Common myeloid progenitor, CD34-positive (primary cell): ENCODE measurements at regions not wholly inside any gene's neighbourhood (a gene's known extent, or its start where the extent isn't known, plus 50 kb on each side); places are given as distances from the start of the nearest gene placed in this dataset.
"Not testable (repeated sequence)": the region's sequence is repeated elsewhere in the genome, so short reads cannot be mapped to it uniquely, and the experiment has no call there.

Experiments
- CTCF ChIA-PET: fragments of 350-600 bp; sonication (Branson Sonifier 250); formaldehyde crosslinking; loops from one replicate; lab custom pipeline; 2021; ENCODE audit warnings: antibody characterized with exemption; lab: Charles Lee
- POLR2A ChIA-PET: fragments of 350-600 bp; sonication (Branson Sonifier 250); formaldehyde crosslinking; loops from one replicate; lab custom pipeline; 2021; ENCODE audit warnings: antibody characterized with exemption; lab: Charles Lee
- DNase-seq, 3 donors: peaks; one replicate each; pipeline versions ENCODE4 v3.0.0 to v3.0.0-alpha.2; 2013
- H3K27ac ChIP-seq, 2 experiments: 1 replicate in 1 of 2; 2 replicates in 1 of 2; pipeline ENCODE4 v1.7.0; 2013; ENCODE audit warnings: inconsistent platforms in 2 of 2, low read length in 2 of 2, mild to moderate bottlenecking in 2 of 2, low read depth in 1 of 2, moderate library complexity in 1 of 2; ENCODE audit not compliant: severe bottlenecking in 2 of 2, insufficient read depth in 1 of 2, poor library complexity in 1 of 2
- H3K27me3 ChIP-seq, 5 experiments: replicated peaks in 2 of 5; 1 replicate in 3 of 5; 2 replicates in 2 of 5; pipeline versions ENCODE4 v1.6.1 to v1.7.0; 2013; ENCODE audit warnings: low read length in 4 of 5, mild to moderate bottlenecking in 2 of 5, moderate library complexity in 2 of 5, inconsistent platforms in 1 of 5; ENCODE audit not compliant: insufficient read depth in 5 of 5, control insufficient read depth in 4 of 5
- H3K36me3 ChIP-seq, 4 experiments: 1 replicate in 2 of 4; 2 replicates in 2 of 4; pipeline versions ENCODE4 v1.6.1 to v1.7.0; 2013; ENCODE audit warnings: low read length in 3 of 4, control low read depth in 1 of 4, mild to moderate bottlenecking in 1 of 4; ENCODE audit not compliant: control insufficient read depth in 4 of 4, insufficient read depth in 4 of 4
- H3K4me1 ChIP-seq, 4 experiments: 1 replicate in 3 of 4; 2 replicates in 1 of 4; pipeline versions ENCODE4 v1.6.1 to v1.7.1; 2013; ENCODE audit warnings: low read length in 3 of 4, mild to moderate bottlenecking in 3 of 4, control low read depth in 1 of 4, inconsistent platforms in 1 of 4, moderate library complexity in 1 of 4; ENCODE audit not compliant: control insufficient read depth in 4 of 4, insufficient read depth in 4 of 4; ENCODE audit errors: control extremely low read depth in 1 of 4
- H3K4me3 ChIP-seq, 7 experiments: 1 replicate in 4 of 7; 2 replicates in 3 of 7; pipeline versions ENCODE4 v1.5.1 to v1.7.0; 2013; ENCODE audit warnings: mild to moderate bottlenecking in 7 of 7, low read length in 6 of 7, moderate library complexity in 6 of 7, inconsistent platforms in 2 of 7, low read depth in 2 of 7, control low read depth in 1 of 7; ENCODE audit not compliant: insufficient read depth in 4 of 7, control insufficient read depth in 1 of 7; ENCODE audit errors: extremely low read depth in 1 of 7
- H3K9me3 ChIP-seq, 5 experiments: 1 replicate in 4 of 5; 2 replicates in 1 of 5; pipeline versions ENCODE4 v1.6.1 to v1.7.1; 2013; ENCODE audit warnings: low read length in 4 of 5, mild to moderate bottlenecking in 2 of 5, inconsistent platforms in 1 of 5, low read depth in 1 of 5, moderate library complexity in 1 of 5; ENCODE audit not compliant: control insufficient read depth in 4 of 5, insufficient read depth in 2 of 5; ENCODE audit errors: control extremely low read depth in 1 of 5
- WGBS: methylation state at CpG from one replicate; pipeline ENCODE4 v1.1.5; 2013; ENCODE audit not compliant: insufficient coverage; 5-methylcytosine and 5-hydroxymethylcytosine counted together

DNA sequence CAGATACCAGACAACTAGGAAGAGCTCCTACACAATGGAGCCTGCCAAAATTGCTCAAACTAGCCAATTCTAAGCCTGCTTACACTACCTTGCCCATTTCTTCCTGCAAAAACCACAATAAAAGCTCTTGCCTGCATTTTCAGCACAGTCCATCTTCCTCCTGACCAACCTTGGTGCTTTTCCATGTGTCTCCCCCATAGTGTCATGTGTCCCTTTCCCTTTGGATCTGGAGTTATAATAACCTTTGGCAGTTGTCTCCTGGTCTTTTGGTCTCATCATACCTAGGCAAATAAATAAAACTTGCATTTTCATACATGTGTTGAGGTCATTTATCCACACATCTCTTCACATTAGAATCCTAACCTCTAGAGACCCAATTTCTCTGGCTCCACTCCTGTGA, 203.1 kb upstream of the TRPC4 start:
- CTCF ChIA-PET: no interaction called here
- no peak overlapping the region for H3K4me3 ChIP-seq
- POLR2A ChIA-PET: no interaction called here
- H3K27me3 ChIP-seq: no peaks in the 10 kb centered on the region
- H3K27ac ChIP-seq: no peak overlapping the region
- H3K4me1 ChIP-seq: no peaks in the 10 kb centered on the region
- H3K36me3 ChIP-seq: no peaks in the 10 kb centered on the region
- no peaks in the 10 kb centered on the region for H3K9me3 ChIP-seq
- no peak for DNase-seq

DNA sequence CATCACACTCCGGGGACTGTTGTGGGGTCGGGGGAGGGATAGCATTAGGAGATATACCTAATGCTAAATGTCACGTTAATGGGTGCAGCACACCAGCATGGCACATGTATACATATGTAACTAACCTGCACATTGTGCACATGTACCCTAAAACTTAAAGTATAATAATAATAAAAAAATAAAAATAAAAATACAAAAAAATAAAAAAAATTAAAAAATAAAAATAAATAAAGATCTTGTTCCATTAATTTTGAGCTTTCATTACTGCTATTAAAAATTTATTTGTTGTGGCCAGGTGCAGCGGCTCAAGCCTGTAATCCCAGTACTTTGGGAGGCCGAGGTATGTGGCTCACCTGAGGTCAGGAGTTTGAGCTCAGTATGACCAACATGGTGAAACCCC, 201.8 kb upstream of the TRPC4 start:
- H3K36me3 ChIP-seq, POLR2A ChIA-PET: not testable (repeated sequence)
- WGBS: 100% methylated on average over 2 of the region's 5 CpGs

DNA sequence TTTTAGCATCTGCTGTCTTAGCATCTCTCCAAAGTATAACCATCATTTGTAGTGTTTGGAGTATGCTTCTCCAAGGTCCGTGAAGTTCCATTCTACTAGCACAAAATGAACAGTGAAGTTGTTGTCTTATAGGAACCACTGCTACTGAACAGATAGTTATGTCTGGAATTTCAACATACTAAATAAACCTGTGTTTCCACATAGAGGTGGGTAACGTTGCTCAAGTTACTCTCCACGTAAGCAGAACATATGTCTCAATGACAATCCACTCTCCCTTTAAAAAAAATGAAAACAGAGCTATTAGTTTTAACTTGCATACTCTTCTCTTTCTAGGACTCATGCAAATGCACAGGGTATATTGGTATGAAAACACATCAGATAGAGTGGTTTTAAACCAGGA, 184.3 kb upstream of the TRPC4 start:
- ChIA-PET POLR2A (no interaction called here), CTCF (no interaction called here)
- no peak for DNase-seq
- Histone ChIP-seq H3K4me3 (no peak overlapping the region), H3K4me1 (no peaks in the 10 kb centered on the region), H3K9me3 (no peaks in the 10 kb centered on the region), H3K27ac (no peak overlapping the region), H3K36me3 (no peaks in the 10 kb centered on the region), H3K27me3 (no peaks in the 10 kb centered on the region)
- WGBS: 90% methylated on average over 2 of the region's 3 CpGs

More for the DNA sequence above, 201.8 kb upstream of the TRPC4 start:
- DNase-seq, H3K4me3 ChIP-seq, H3K27ac ChIP-seq, H3K4me1 ChIP-seq, H3K9me3 ChIP-seq, H3K27me3 ChIP-seq: not testable (repeated sequence)
- CTCF ChIA-PET: interaction anchor here (0.6 kb wide), 1 partner anchor 52 kb away, joined by 3 read pairs; no protein-coding TSS in a partner anchor

DNA sequence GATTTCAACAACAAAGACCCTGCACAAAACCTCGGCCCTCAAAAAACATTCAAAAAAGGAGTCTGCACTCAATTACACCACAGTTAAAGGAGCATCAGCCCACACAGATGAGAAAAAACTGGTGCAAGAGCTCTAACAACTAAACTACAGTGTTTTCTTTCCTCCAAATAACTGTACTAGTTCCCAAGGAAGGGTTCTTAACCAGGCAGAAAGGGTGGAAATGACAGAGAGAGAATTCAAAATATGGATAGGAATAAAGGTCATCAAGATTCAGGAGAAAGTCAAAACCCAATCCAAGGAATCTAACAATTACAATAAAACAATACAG, 176.4 kb upstream of the TRPC4 start:
- Histone ChIP-seq H3K27ac (no peak overlapping the region), H3K36me3 (no peaks in the 10 kb centered on the region), H3K9me3 (peaks cover 0 to 3% (median 2%) of the 10 kb centered on the region in 5 experiments), H3K4me3 (no peak overlapping the region), H3K27me3 (no peaks in the 10 kb centered on the region), H3K4me1 (no peaks in the 10 kb centered on the region)
- ChIA-PET POLR2A (no interaction called here), CTCF (no interaction called here)
- WGBS: 67% methylated on average over 1 of the region's 1 CpG
- no peak for DNase-seq

DNA sequence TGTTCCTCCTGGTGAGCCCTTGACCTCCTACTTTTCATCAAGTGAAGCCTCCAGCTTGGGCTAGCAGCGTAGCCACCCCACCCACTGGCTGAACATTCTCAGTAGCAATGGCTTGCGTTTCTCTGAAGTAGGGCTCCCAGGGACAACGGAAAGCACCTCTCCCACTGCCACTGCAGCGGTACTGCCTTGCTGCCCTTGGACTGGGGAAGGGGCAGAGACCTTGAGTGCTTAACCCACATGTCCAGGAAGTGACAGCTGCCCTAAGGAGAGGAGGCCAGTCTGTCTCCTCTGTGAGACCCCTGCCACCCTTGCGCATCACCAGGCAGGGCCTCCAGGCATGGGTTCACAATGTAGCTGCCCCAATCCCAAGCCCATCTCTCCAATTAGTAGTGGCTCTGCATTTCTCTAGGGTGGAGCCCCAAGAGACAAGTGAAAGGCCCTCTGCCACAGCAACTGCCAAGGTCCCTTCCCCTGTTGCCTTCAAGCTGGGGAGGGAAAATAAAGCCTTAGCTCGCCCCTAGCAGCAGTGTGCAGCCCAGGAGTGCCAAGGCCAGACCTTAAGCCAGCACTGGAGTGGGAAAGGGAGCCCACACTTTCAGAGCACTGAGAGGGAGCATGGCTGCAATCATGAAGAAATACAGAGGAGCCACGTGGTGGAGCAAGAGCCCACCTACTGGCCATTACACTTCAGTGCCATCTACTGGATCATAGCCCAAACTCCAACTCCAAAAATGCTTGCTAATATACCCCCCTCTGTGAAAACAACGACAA, 175.9 kb upstream of the TRPC4 start:
- POLR2A ChIA-PET: no interaction called here
- DNase-seq: no peak
- Histone ChIP-seq H3K36me3 (no peaks in the 10 kb centered on the region), H3K4me3 (no peak overlapping the region), H3K27ac (no peak overlapping the region), H3K9me3 (peaks cover 0 to 3% (median 2%) of the 10 kb centered on the region in 5 experiments), H3K4me1 (no peaks in the 10 kb centered on the region), H3K27me3 (no peaks in the 10 kb centered on the region)
- CTCF ChIA-PET: no interaction called here
- WGBS: 82% methylated on average over 8 of the region's 8 CpGs

DNA sequence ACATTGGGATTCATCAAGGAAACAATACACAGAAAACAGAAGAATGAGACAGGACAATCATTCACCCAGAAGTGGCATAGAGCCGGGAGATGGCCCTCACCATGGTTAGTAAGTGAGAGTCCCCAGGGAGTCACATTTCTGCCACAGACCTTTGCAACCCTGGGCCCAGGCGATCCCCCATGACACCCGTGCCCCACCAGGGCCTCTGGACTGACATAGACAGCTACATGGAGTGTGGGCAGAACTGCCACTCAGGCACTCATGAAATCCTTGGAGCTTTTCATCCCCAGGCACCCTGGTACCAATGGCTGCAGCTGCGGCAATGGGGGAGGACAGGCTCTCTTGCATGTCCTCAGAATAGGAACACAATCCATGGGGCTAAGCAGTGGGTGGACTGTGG, 174.5 kb upstream of the TRPC4 start:
- POLR2A ChIA-PET: no interaction called here
- no peaks in the 10 kb centered on the region for H3K4me1 ChIP-seq
- H3K27ac ChIP-seq: no peak overlapping the region
- no peaks in the 10 kb centered on the region for H3K36me3 ChIP-seq
- WGBS: 95% methylated on average over 4 of the region's 4 CpGs
- no peaks in the 10 kb centered on the region for H3K27me3 ChIP-seq
- H3K4me3 ChIP-seq: no peak overlapping the region
- CTCF ChIA-PET: no interaction called here
- DNase-seq: no peak
- H3K9me3 ChIP-seq: peaks cover 0 to 3% (median 2%) of the 10 kb centered on the region in 5 experiments

DNA sequence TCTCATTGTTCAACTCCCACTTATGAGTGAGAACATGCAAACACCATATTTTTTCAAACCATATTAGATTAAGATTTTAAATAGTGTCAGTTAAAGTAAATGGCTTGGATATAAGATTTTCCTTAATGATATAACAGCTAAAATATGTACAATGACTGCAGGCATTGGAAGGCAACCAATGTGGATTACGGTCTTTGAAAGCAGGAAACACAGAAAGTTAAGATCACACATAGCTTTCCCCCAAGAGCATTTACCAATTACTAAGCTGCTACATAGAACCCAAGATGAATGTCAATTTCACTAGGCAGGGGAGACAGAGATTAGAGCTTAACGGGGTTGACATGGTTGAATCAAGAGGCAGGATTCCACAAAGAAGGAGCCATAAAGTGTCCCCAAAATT, 173.2 kb upstream of the TRPC4 start:
- Histone ChIP-seq H3K27ac (no peak overlapping the region), H3K27me3 (no peaks in the 10 kb centered on the region), H3K4me3 (no peak overlapping the region), H3K36me3 (no peaks in the 10 kb centered on the region), H3K9me3 (peaks cover 0 to 3% (median 2%) of the 10 kb centered on the region in 5 experiments), H3K4me1 (no peaks in the 10 kb centered on the region)
- DNase-seq: no peak
- ChIA-PET CTCF (no interaction called here), POLR2A (no interaction called here)
- 88% methylated on average over 1 of the region's 2 CpGs for WGBS
